ENCODE measurements at regions not wholly inside any gene's neighbourhood (a gene's known extent, or its start where the extent isn't known, plus 50 kb on each side); places are given as distances from the start of the nearest gene placed in this dataset.

GRCh38 chr5:97618721-97619120 is 435.7 kb upstream of the RIOK2 start:
- Mint-ChIP-seq H3K4me3 (no peak overlapping the region), H3K36me3 (no peaks in the 10 kb centered on the region), H3K27ac (no peak overlapping the region), H3K27me3 (peaks cover 1% of the 10 kb centered on the region), H3K9me3 (peaks cover 13% of the 10 kb centered on the region), H3K4me1 (no peaks in the 10 kb centered on the region)

- Mint-ChIP-seq H3K4me3 (no peak overlapping the region), H3K4me1 (no peaks in the 10 kb centered on the region), H3K27ac (no peak overlapping the region), H3K9me3 (peaks cover 13% of the 10 kb centered on the region), H3K27me3 (peaks cover 1% of the 10 kb centered on the region), H3K36me3 (no peaks in the 10 kb centered on the region)
These were observed 440.4 kb upstream of the RIOK2 start for GRCh38 chr5:97623441-97623840.

- Mint-ChIP-seq H3K36me3 (no peaks in the 10 kb centered on the region), H3K4me3 (no peak overlapping the region), H3K9me3 (peaks cover 13% of the 10 kb centered on the region), H3K27ac (no peak overlapping the region), H3K27me3 (peaks cover 1% of the 10 kb centered on the region), H3K4me1 (no peaks in the 10 kb centered on the region)
These were observed 441.8 kb upstream of the RIOK2 start for GRCh38 chr5:97624886-97625285.

GRCh38 chr5:97627272-97627671 is 444.2 kb upstream of the RIOK2 start:
- Mint-ChIP-seq H3K4me1 (no peaks in the 10 kb centered on the region), H3K9me3 (peaks cover 4% of the 10 kb centered on the region), H3K36me3 (no peaks in the 10 kb centered on the region), H3K27me3 (no peaks in the 10 kb centered on the region), H3K4me3 (no peak overlapping the region), H3K27ac (no peak overlapping the region)

GRCh38 chr5:97628031-97628430 is 445.0 kb upstream of the RIOK2 start:
- H3K27ac Mint-ChIP-seq, result no peak overlapping the region
- H3K36me3 Mint-ChIP-seq, result no peaks in the 10 kb centered on the region
- no peaks in the 10 kb centered on the region for H3K27me3 Mint-ChIP-seq
- H3K4me1 Mint-ChIP-seq, result no peaks in the 10 kb centered on the region
- peaks cover 2% of the 10 kb centered on the region for H3K9me3 Mint-ChIP-seq
- no peak overlapping the region for H3K4me3 Mint-ChIP-seq

- Mint-ChIP-seq H3K27me3 (no peaks in the 10 kb centered on the region), H3K4me3 (no peak overlapping the region), H3K4me1 (no peaks in the 10 kb centered on the region), H3K27ac (no peak overlapping the region), H3K36me3 (no peaks in the 10 kb centered on the region), H3K9me3 (no peaks in the 10 kb centered on the region)
These were observed 445.8 kb upstream of the RIOK2 start for GRCh38 chr5:97628807-97629206.

GRCh38 chr5:97629276-97629675 is 446.2 kb upstream of the RIOK2 start:
- no peaks in the 10 kb centered on the region for H3K36me3 Mint-ChIP-seq
- H3K4me1 Mint-ChIP-seq, result no peaks in the 10 kb centered on the region
- no peaks in the 10 kb centered on the region for H3K27me3 Mint-ChIP-seq
- no peak overlapping the region for H3K4me3 Mint-ChIP-seq
- H3K9me3 Mint-ChIP-seq, result no peaks in the 10 kb centered on the region
- H3K27ac Mint-ChIP-seq, result no peak overlapping the region

- Mint-ChIP-seq H3K9me3 (no peaks in the 10 kb centered on the region), H3K27me3 (no peaks in the 10 kb centered on the region), H3K4me3 (no peak overlapping the region), H3K27ac (no peak overlapping the region), H3K4me1 (peaks cover 3% of the 10 kb centered on the region), H3K36me3 (no peaks in the 10 kb centered on the region)
These were observed 452.5 kb upstream of the RIOK2 start for GRCh38 chr5:97635553-97635952.

- no peak overlapping the region for H3K4me3 Mint-ChIP-seq
- H3K9me3 Mint-ChIP-seq, result no peaks in the 10 kb centered on the region
- H3K27me3 Mint-ChIP-seq, result no peaks in the 10 kb centered on the region
- peaks cover 3% of the 10 kb centered on the region for H3K4me1 Mint-ChIP-seq
- no peaks in the 10 kb centered on the region for H3K36me3 Mint-ChIP-seq
- H3K27ac Mint-ChIP-seq, result no peak overlapping the region
These were observed 453.7 kb upstream of the RIOK2 start for GRCh38 chr5:97636766-97637165.

GRCh38 chr5:97641081-97641480 is 458.0 kb upstream of the RIOK2 start:
- Mint-ChIP-seq H3K4me1 (no peaks in the 10 kb centered on the region), H3K9me3 (no peaks in the 10 kb centered on the region), H3K27me3 (no peaks in the 10 kb centered on the region), H3K4me3 (no peak overlapping the region), H3K27ac (no peak overlapping the region), H3K36me3 (no peaks in the 10 kb centered on the region)

GRCh38 chr5:97644206-97644605 is 461.2 kb upstream of the RIOK2 start:
- Mint-ChIP-seq H3K27ac (no peak overlapping the region), H3K36me3 (no peaks in the 10 kb centered on the region), H3K27me3 (no peaks in the 10 kb centered on the region), H3K4me3 (no peak overlapping the region), H3K9me3 (peaks cover 6% of the 10 kb centered on the region), H3K4me1 (no peaks in the 10 kb centered on the region)

GRCh38 chr5:97644896-97645295 is 461.8 kb upstream of the RIOK2 start:
- no peaks in the 10 kb centered on the region for H3K4me1 Mint-ChIP-seq
- H3K9me3 Mint-ChIP-seq, result peaks cover 6% of the 10 kb centered on the region
- H3K27ac Mint-ChIP-seq, result no peak overlapping the region
- H3K36me3 Mint-ChIP-seq, result no peaks in the 10 kb centered on the region
- no peaks in the 10 kb centered on the region for H3K27me3 Mint-ChIP-seq
- no peak overlapping the region for H3K4me3 Mint-ChIP-seq

- Mint-ChIP-seq H3K4me1 (no peaks in the 10 kb centered on the region), H3K27me3 (peaks cover 3% of the 10 kb centered on the region), H3K27ac (no peak overlapping the region), H3K4me3 (no peak overlapping the region), H3K9me3 (no peaks in the 10 kb centered on the region), H3K36me3 (no peaks in the 10 kb centered on the region)
These were observed 474.2 kb upstream of the RIOK2 start for GRCh38 chr5:97657239-97657638.

- Mint-ChIP-seq H3K27me3 (peaks cover 3% of the 10 kb centered on the region), H3K4me3 (no peak overlapping the region), H3K27ac (no peak overlapping the region), H3K4me1 (no peaks in the 10 kb centered on the region), H3K9me3 (no peaks in the 10 kb centered on the region), H3K36me3 (no peaks in the 10 kb centered on the region)
These were observed 475.3 kb upstream of the RIOK2 start for GRCh38 chr5:97658116-97658900.

GRCh38 chr5:97666783-97667182 is 483.7 kb upstream of the RIOK2 start:
- no peaks in the 10 kb centered on the region for H3K4me1 Mint-ChIP-seq
- no peak overlapping the region for H3K4me3 Mint-ChIP-seq
- H3K27ac Mint-ChIP-seq, result no peak overlapping the region
- no peaks in the 10 kb centered on the region for H3K9me3 Mint-ChIP-seq
- peaks cover 3% of the 10 kb centered on the region for H3K27me3 Mint-ChIP-seq
- H3K36me3 Mint-ChIP-seq, result no peaks in the 10 kb centered on the region

- no peak overlapping the region for H3K27ac Mint-ChIP-seq
- H3K9me3 Mint-ChIP-seq, result peaks cover 11% of the 10 kb centered on the region
- no peaks in the 10 kb centered on the region for H3K36me3 Mint-ChIP-seq
- H3K4me1 Mint-ChIP-seq, result no peaks in the 10 kb centered on the region
- peaks cover 6% of the 10 kb centered on the region for H3K27me3 Mint-ChIP-seq
- no peak overlapping the region for H3K4me3 Mint-ChIP-seq
These were observed 487.4 kb upstream of the RIOK2 start for GRCh38 chr5:97670447-97670846.

- H3K27ac Mint-ChIP-seq, result no peak overlapping the region
- H3K4me1 Mint-ChIP-seq, result no peaks in the 10 kb centered on the region
- no peaks in the 10 kb centered on the region for H3K36me3 Mint-ChIP-seq
- H3K4me3 Mint-ChIP-seq, result no peak overlapping the region
- peaks cover 16% of the 10 kb centered on the region for H3K9me3 Mint-ChIP-seq
- peaks cover 2% of the 10 kb centered on the region for H3K27me3 Mint-ChIP-seq
These were observed 493.6 kb upstream of the RIOK2 start for GRCh38 chr5:97676608-97677007.
